ENCODE measurements at regions not wholly inside any gene's neighbourhood (a gene's known extent, or its start where the extent isn't known, plus 50 kb on each side); places are given as distances from the start of the nearest gene placed in this dataset.

DNA sequence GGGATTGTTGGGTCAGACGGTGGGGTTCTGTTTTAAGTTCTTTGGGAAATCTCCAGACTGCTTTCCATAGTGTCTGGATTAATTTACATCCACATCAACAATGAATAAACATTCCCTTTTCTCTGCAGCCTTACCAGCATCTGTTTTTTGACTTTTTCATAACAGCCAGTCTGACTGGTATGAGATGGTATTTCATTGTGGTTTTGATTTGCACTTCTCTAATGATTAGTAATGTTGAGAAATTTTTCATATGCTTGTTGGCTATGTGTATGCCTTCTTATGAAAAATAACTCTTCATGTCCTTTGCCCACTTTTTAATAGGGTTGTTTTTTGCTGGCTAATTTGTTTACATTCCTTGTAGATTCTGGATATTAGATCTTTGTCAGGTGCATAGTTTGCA, 140.8 kb upstream of the CNTN1 start:
- TF ChIP-seq, protein P1, sequence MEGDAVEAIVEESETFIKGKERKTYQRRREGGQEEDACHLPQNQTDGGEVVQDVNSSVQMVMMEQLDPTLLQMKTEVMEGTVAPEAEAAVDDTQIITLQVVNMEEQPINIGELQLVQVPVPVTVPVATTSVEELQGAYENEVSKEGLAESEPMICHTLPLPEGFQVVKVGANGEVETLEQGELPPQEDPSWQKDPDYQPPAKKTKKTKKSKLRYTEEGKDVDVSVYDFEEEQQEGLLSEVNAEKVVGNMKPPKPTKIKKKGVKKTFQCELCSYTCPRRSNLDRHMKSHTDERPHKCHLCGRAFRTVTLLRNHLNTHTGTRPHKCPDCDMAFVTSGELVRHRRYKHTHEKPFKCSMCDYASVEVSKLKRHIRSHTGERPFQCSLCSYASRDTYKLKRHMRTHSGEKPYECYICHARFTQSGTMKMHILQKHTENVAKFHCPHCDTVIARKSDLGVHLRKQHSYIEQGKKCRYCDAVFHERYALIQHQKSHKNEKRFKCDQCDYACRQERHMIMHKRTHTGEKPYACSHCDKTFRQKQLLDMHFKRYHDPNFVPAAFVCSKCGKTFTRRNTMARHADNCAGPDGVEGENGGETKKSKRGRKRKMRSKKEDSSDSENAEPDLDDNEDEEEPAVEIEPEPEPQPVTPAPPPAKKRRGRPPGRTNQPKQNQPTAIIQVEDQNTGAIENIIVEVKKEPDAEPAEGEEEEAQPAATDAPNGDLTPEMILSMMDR (conservative IDR thresholded peaks at IDR 0.05; ENCODE audit: low read length) = no peak
- TF ChIP-seq EZH2phosphoT487 (IDR thresholded peaks at IDR 0.05; ENCODE audit: borderline replicate concordance) = no peak
